PC-3 (cell line): ENCODE measurements at regions not wholly inside any gene's neighbourhood (a gene's known extent, or its start where the extent isn't known, plus 50 kb on each side); places are given as distances from the start of the nearest gene placed in this dataset.
"Not testable (repeated sequence)": the region's sequence is repeated elsewhere in the genome, so short reads cannot be mapped to it uniquely, and the experiment has no call there.

Source experiments
- ATAC-seq: fragments of 200-7000 bp; cut with Tn5 transposase; 2 replicates; pipeline ENCODE4 v1.9.1; 2020; ENCODE audit warnings: mild to moderate bottlenecking, moderate library complexity
- BruUV-seq: library from RNA; stranded (reverse); fragments of 400-500 nt; replicated peaks from 2 replicates; lab custom pipeline; 2021; lab: Mats Ljungman, UMichigan
- CTCF ChIA-PET: fragments of 300-600 bp; sonication (Branson Sonifier 250); formaldehyde crosslinking; loops from one replicate; lab custom pipeline; 2022; ENCODE audit warnings: antibody characterized with exemption; lab: Charles Lee
- POLR2A ChIA-PET: fragments of 300-600 bp; sonication (Branson Sonifier 250); formaldehyde crosslinking; loops from one replicate; lab custom pipeline; 2022; ENCODE audit warnings: antibody characterized with exemption; ENCODE audit not compliant: unreplicated experiment; lab: Charles Lee
- DNase-seq: peaks from one replicate; pipeline ENCODE4 v3.0.0-alpha.2; 2015
- H2AFZ ChIP-seq: fragments of 300-600 bp; sonication (generic); 2 replicates; pipeline ENCODE4 v1.6.0; 2016; ENCODE audit warnings: antibody characterized with exemption, low read length
- H3F3A ChIP-seq: fragments of 300-600 bp; sonication (generic); one replicate; pipeline ENCODE4 v1.6.0; 2017; ENCODE audit warnings: antibody characterized with exemption, low read length, control low read depth, mild to moderate bottlenecking; ENCODE audit not compliant: unreplicated experiment
- H3K27ac ChIP-seq: fragments of 300-600 bp; sonication (generic); 2 replicates; pipeline ENCODE4 v1.5.1; 2016; ENCODE audit warnings: mild to moderate bottlenecking, low read length
- H3K27me3 ChIP-seq: fragments of 300-600 bp; sonication (generic); 2 replicates; pipeline ENCODE4 v1.6.1; 2016; ENCODE audit warnings: low read length, mixed read lengths
- H3K36me3 ChIP-seq: fragments of 300-600 bp; sonication (generic); 2 replicates; pipeline ENCODE4 v1.6.1; 2016; ENCODE audit warnings: low read depth, mixed run types, low read length, mixed read lengths
- H3K4me1 ChIP-seq: fragments of 300-600 bp; sonication (generic); 2 replicates; pipeline ENCODE4 v1.5.1; 2016; ENCODE audit warnings: low read length; ENCODE audit not compliant: insufficient read depth
- H3K4me2 ChIP-seq: fragments of 300-600 bp; sonication (generic); 2 replicates; pipeline ENCODE4 v1.6.0; 2016; ENCODE audit warnings: low read length
- H3K4me3 ChIP-seq: fragments of 300-600 bp; sonication (generic); 2 replicates; pipeline ENCODE4 v1.5.1; 2016; ENCODE audit warnings: mild to moderate bottlenecking, low read length, mixed read lengths
- H3K79me2 ChIP-seq: fragments of 300-600 bp; sonication (generic); 2 replicates; pipeline ENCODE4 v1.6.1; 2017; ENCODE audit warnings: low read length, mixed read lengths
- H3K9ac ChIP-seq: fragments of 300-600 bp; sonication (generic); 2 replicates; pipeline ENCODE4 v1.6.0; 2016; ENCODE audit warnings: mild to moderate bottlenecking, low read length
- H3K9me2 ChIP-seq: fragments of 300-600 bp; sonication (generic); replicated peaks from 2 replicates; pipeline ENCODE4 v1.6.1; 2016; ENCODE audit warnings: mixed run types, low read length, mixed read lengths
- H3K9me3 ChIP-seq: fragments of 300-600 bp; sonication (generic); 2 replicates; pipeline ENCODE4 v1.6.1; 2016; ENCODE audit warnings: low read length, mixed read lengths
- H4K20me1 ChIP-seq: fragments of 300-600 bp; sonication (generic); 2 replicates; pipeline ENCODE4 v1.6.1; 2016; ENCODE audit warnings: low read length, mixed read lengths
- EZH2 ChIP-seq: fragments of 300-600 bp; sonication (generic); IDR thresholded peaks from one replicate; pipeline ENCODE4 v1.6.1; 2017; ENCODE audit warnings: antibody characterized with exemption, mild to moderate bottlenecking, low read length; ENCODE audit not compliant: unreplicated experiment
- EZH2phosphoT487 ChIP-seq: fragments of 300-600 bp; sonication (generic); IDR thresholded peaks from 2 replicates; pipeline ENCODE4 v1.6.1; 2018; ENCODE audit warnings: mild to moderate bottlenecking, antibody characterized with exemption, low read length, borderline replicate concordance
- intact Hi-C: fragments of 100-400 bp; cut with micrococcal nuclease; formaldehyde crosslinking; loops from 2 replicates; pipeline ENCODE4 v1.9.0; 2023
- TF ChIP-seq, protein P1 (sequence below): fragments of 300-600 bp; sonication (generic); conservative IDR thresholded peaks from 2 replicates; pipeline ENCODE4 v1.5.1; 2017; ENCODE audit warnings: antibody characterized with exemption, low read depth, mild to moderate bottlenecking, low read length

DNA sequence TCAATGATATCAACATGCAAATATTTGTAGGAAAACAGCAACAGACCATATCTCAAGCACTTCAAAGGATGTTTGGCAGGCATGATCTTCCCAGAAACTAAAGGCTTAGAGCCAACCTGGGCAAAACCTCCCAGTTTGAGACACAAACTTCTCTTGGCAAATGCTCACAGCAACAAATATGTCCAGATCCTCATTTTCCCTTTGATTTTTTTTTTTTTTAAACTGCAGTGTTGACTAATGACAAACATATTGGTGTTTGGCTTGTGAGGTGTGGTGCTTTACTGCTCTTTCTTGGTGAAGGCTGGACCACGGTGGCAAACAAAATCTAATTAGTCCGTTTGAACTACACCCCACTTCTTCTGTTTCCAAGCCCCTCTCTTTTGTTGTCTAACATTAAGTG, 87.2 kb downstream of the EBLN2 start:
- CTCF ChIA-PET, result no interaction called here
- Histone ChIP-seq H3K9me2 (no peaks in the 10 kb centered on the region), H3F3A (no peaks in the 10 kb centered on the region), H2AFZ (no peak overlapping the region), H3K27ac (no peak overlapping the region), H4K20me1 (no peaks in the 10 kb centered on the region), H3K4me1 (no peaks in the 10 kb centered on the region), H3K36me3 (no peaks in the 10 kb centered on the region), H3K9me3 (no peaks in the 10 kb centered on the region), H3K79me2 (no peaks in the 10 kb centered on the region), H3K9ac (no peak overlapping the region), H3K27me3 (peaks cover 65% of the 10 kb centered on the region), H3K4me2 (no peak overlapping the region), H3K4me3 (no peak overlapping the region)
- intact Hi-C loops, result no loop called here
- POLR2A ChIA-PET, result no interaction called here
- no peak for ATAC-seq
- no peak for DNase-seq
- TF ChIP-seq, protein P1, sequence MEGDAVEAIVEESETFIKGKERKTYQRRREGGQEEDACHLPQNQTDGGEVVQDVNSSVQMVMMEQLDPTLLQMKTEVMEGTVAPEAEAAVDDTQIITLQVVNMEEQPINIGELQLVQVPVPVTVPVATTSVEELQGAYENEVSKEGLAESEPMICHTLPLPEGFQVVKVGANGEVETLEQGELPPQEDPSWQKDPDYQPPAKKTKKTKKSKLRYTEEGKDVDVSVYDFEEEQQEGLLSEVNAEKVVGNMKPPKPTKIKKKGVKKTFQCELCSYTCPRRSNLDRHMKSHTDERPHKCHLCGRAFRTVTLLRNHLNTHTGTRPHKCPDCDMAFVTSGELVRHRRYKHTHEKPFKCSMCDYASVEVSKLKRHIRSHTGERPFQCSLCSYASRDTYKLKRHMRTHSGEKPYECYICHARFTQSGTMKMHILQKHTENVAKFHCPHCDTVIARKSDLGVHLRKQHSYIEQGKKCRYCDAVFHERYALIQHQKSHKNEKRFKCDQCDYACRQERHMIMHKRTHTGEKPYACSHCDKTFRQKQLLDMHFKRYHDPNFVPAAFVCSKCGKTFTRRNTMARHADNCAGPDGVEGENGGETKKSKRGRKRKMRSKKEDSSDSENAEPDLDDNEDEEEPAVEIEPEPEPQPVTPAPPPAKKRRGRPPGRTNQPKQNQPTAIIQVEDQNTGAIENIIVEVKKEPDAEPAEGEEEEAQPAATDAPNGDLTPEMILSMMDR, result no peak
- TF ChIP-seq EZH2 (no peak), EZH2phosphoT487 (no peak)
- no TSS peak for BruUV-seq

DNA sequence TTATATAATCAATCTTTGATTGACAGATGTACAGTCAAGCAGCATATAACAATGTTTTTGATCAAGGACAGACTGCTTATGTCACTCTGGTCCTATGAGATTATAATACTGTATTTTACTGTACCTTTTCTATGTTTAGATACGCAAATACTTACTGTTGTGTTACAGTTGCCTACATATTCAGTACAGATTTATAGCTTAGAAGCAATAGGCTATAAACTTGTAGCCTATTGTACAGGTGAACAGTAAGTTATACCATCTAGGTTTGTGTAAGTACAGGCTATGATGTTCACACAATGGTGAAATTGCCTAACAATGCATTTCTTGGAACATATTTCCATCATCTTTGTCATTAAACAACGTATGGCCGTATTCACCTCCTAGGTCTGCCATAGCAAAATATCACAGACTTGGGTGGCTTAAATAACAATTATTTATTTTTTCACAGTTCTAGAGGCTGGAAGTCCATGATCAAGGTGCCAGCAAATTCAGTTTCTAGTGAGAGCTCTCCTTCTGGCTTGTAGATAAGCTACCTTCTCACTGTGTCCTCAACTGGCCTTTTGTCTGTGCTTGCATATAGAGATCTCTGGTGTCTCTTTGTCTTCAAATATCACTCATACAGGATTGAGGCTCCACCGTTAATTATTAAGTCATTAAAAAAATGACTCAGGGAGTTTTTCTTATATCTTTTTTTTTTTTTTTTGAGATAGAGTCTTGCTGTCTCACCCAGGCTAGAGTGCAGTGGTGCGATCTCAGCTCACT, 89.1 kb downstream of the EBLN2 start:
- no peak overlapping the region for H3K27ac ChIP-seq
- no peaks in the 10 kb centered on the region for H3K4me1 ChIP-seq
- no peaks in the 10 kb centered on the region for H3F3A ChIP-seq
- ChIA-PET CTCF (no interaction called here), POLR2A (no interaction called here)
- intact Hi-C loops, result no loop called here
- BruUV-seq, result no TSS peak
- no peak overlapping the region for H3K4me2 ChIP-seq
- no peaks in the 10 kb centered on the region for H3K9me2 ChIP-seq
- peaks cover 49% of the 10 kb centered on the region for H3K27me3 ChIP-seq
- DNase-seq, result no peak
- no peaks in the 10 kb centered on the region for H4K20me1 ChIP-seq
- H3K9ac ChIP-seq, result no peak overlapping the region
- H2AFZ ChIP-seq, result no peak overlapping the region
- H3K9me3 ChIP-seq, result no peaks in the 10 kb centered on the region
- H3K79me2 ChIP-seq, result no peaks in the 10 kb centered on the region
- ATAC-seq, result no peak
- H3K4me3 ChIP-seq, result no peak overlapping the region
- no peak for TF ChIP-seq EZH2phosphoT487
- TF ChIP-seq, protein P1, result no peak
- TF ChIP-seq EZH2, result no peak
- H3K36me3 ChIP-seq, result no peaks in the 10 kb centered on the region

DNA sequence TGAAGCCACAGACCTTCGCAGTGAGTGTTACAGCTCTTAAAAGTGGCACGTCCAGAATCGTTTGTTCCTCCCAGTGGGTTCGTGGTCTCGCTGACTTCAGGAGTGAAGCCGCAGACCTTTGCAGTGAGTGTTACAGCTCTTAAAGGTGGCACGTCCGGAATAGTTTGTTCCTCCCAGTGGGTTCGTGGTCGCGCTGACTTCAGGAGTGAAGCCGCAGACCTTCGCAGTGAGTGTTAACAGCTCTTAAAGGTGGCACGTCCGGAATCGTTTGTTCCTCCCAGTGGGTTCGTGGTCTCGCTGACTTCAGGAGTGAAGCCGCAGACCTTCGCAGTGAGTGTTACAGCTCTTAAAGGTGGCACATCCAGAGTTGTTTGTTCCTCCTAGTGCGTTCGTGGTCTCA, 91.1 kb downstream of the EBLN2 start:
- intact Hi-C loops, H3F3A ChIP-seq, H3K9me2 ChIP-seq, H3K9ac ChIP-seq, BruUV-seq, H3K4me1 ChIP-seq, POLR2A ChIA-PET, H3K4me2 ChIP-seq, H3K9me3 ChIP-seq, H3K36me3 ChIP-seq, CTCF ChIA-PET, H3K4me3 ChIP-seq, H3K27ac ChIP-seq, H2AFZ ChIP-seq, DNase-seq, H4K20me1 ChIP-seq, ATAC-seq, H3K79me2 ChIP-seq: not testable (repeated sequence)
- peaks cover 29% of the 10 kb centered on the region for H3K27me3 ChIP-seq

DNA sequence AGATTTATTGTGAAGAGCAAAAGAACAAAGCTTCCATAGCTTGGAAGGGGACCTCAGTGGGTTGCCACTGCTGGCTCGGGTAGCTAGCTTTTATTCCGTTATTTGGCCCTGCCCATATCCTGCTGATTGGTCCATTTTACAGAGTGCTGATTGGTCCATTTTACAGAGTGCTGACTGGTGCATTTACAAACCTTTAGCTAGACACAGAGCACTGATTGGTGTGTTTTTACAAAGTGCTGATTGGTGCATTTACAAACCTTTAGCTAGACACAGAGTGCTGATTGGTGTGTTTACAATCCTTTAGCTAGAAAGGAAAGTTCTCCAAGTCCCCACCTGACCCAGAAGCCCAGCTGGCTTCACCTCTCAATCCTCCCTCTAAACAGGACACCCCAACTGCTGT, 91.6 kb downstream of the EBLN2 start:
- intact Hi-C loops, BruUV-seq, CTCF ChIA-PET: not testable (repeated sequence)

DNA sequence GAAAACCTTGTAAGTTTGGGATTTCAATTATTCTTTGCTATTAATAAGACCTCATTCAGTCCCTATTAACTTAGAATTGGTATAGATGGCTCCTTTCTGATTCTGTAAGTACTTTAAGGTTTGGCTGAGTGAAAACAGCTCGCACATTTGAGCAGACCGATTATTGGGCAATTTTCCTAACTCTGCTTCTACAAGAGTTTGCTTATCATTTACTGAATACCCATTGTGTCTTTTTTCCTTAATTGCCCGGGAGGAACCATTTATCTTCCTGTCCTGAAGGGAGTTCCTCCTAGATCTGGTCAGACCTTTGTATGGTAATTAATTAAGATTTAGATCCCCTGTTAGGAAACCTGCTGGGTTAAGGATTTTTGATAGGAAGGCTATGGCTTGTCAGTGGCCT, 92.8 kb downstream of the EBLN2 start:
- H3K4me3 ChIP-seq, H3K36me3 ChIP-seq, H4K20me1 ChIP-seq, H3K9me3 ChIP-seq, H3K9ac ChIP-seq, ATAC-seq, H3F3A ChIP-seq, H2AFZ ChIP-seq, intact Hi-C loops, BruUV-seq, POLR2A ChIA-PET, H3K4me2 ChIP-seq, H3K4me1 ChIP-seq, H3K27ac ChIP-seq, H3K9me2 ChIP-seq, H3K79me2 ChIP-seq, CTCF ChIA-PET, DNase-seq: not testable (repeated sequence)
- peaks cover 12% of the 10 kb centered on the region for H3K27me3 ChIP-seq

More for the DNA sequence above, 91.6 kb downstream of the EBLN2 start:
- ATAC-seq, H3K79me2 ChIP-seq, H3K4me1 ChIP-seq, POLR2A ChIA-PET, H3K4me3 ChIP-seq, H2AFZ ChIP-seq, H3K27ac ChIP-seq, H3K9ac ChIP-seq, H3K9me2 ChIP-seq, H4K20me1 ChIP-seq, DNase-seq, H3K4me2 ChIP-seq, H3K9me3 ChIP-seq, H3F3A ChIP-seq, H3K36me3 ChIP-seq: not testable (repeated sequence)
- H3K27me3 ChIP-seq, result peaks cover 24% of the 10 kb centered on the region
